GM18867 (cell line): ENCODE measurements at regions not wholly inside any gene's neighbourhood (a gene's known extent, or its start where the extent isn't known, plus 50 kb on each side); places are given as distances from the start of the nearest gene placed in this dataset.
"Not testable (repeated sequence)": the region's sequence is repeated elsewhere in the genome, so short reads cannot be mapped to it uniquely, and the experiment has no call there.

Experiments used
- ATAC-seq: cut with Tn5 transposase; IDR thresholded peaks from one replicate; pipeline ENCODE4 v1.9.1; 2021; ENCODE audit warnings: mild to moderate bottlenecking, moderate library complexity; ENCODE audit not compliant: unreplicated experiment

- ATAC-seq: no peak
Observed at GRCh38 chr18:78473563-78473962, 506.1 kb upstream of the SALL3 start.

GRCh38 chr18:78477840-78478239, 501.8 kb upstream of the SALL3 start:
- no peak for ATAC-seq

- ATAC-seq: no peak
Observed at GRCh38 chr18:78479443-78479842, 500.2 kb upstream of the SALL3 start.

GRCh38 chr18:78480262-78481054, 499.2 kb upstream of the SALL3 start:
- no peak for ATAC-seq

- ATAC-seq: no peak
Observed at GRCh38 chr18:78482378-78482777, 497.2 kb upstream of the SALL3 start.

GRCh38 chr18:78487649-78488048, 492.0 kb upstream of the SALL3 start:
- ATAC-seq: no peak

GRCh38 chr18:78492064-78492812, 487.4 kb upstream of the SALL3 start:
- ATAC-seq: no peak

- ATAC-seq: no peak
Observed at GRCh38 chr18:78492813-78493371, 486.7 kb upstream of the SALL3 start.

GRCh38 chr18:78493490-78493889, 486.1 kb upstream of the SALL3 start:
- not testable (repeated sequence) for ATAC-seq

- ATAC-seq: no peak
Observed at GRCh38 chr18:78494204-78495085, 485.2 kb upstream of the SALL3 start.

- no peak for ATAC-seq
Observed at GRCh38 chr18:78495550-78495949, 484.1 kb upstream of the SALL3 start.

GRCh38 chr18:78496079-78496478, 483.5 kb upstream of the SALL3 start:
- no peak for ATAC-seq

GRCh38 chr18:78497641-78498040, 482.0 kb upstream of the SALL3 start:
- ATAC-seq: no peak

- no peak for ATAC-seq
Observed at GRCh38 chr18:78499586-78499985, 480.0 kb upstream of the SALL3 start.

- ATAC-seq: no peak
Observed at GRCh38 chr18:78501251-78501650, 478.4 kb upstream of the SALL3 start.

- ATAC-seq: no peak
Observed at GRCh38 chr18:78503129-78503528, 476.5 kb upstream of the SALL3 start.

GRCh38 chr18:78505851-78506461, 473.7 kb upstream of the SALL3 start:
- no peak for ATAC-seq

- ATAC-seq: no peak
Observed at GRCh38 chr18:78507217-78507616, 472.4 kb upstream of the SALL3 start.

GRCh38 chr18:78508228-78508824, 471.3 kb upstream of the SALL3 start:
- not testable (repeated sequence) for ATAC-seq

- ATAC-seq: no peak
Observed at GRCh38 chr18:78510091-78510490, 469.5 kb upstream of the SALL3 start.
